ENCODE measurements at regions not wholly inside any gene's neighbourhood (a gene's known extent, or its start where the extent isn't known, plus 50 kb on each side); places are given as distances from the start of the nearest gene placed in this dataset.

DNA sequence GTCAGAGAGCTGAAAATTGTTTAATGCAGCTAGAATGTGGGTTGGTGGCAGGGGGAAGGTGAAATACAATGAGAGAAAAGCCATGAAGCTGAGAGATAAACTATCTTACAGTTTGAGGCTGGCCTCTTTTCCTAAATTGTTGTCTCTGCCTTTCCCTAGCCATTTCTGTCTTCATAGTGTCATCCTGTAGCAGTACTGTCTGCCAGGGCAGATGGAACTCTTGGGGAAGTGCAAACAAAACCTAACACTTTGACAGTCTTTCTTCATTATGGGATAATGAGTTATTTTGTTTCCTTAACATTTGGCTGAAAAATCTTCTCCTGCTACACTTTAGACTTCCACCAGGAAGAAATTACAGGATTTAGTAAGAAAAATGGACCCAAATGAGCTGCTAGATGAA lies 197.8 kb upstream of the ARX start:
- DNase-seq = no peak

DNA sequence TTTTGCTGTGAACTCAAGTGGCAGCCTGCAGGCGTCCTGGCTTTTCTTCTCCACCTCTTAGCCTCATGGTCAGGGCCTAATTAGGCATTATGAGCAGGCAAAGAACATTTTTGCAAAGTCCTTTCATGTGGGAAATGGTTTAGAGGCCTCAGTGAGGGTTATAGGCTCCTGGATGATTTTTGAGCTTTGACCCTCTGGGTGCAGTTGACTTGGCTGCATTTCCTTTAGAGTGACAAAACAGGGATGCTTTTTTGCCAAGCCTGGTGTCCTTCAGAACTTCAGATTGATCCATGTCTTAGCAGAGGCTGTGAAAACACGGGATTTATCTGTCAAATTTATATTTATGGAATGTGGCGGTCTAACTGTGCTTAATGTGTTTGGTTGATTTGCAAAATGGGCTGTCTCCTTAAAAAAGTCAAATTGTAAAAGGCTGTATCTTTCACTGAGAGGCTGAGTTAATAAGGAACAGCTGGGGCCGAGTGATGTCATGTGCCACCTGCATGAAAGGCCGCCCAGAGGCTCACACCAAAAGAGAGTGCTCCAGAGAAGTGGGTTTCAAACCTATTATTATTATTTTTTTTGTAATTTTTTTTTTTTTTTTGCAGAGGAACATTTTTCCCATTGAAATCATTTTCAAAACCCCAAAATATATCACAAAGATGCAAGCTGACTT lies 192.2 kb upstream of the ARX start:
- DNase-seq = peak; percentile 76

DNA sequence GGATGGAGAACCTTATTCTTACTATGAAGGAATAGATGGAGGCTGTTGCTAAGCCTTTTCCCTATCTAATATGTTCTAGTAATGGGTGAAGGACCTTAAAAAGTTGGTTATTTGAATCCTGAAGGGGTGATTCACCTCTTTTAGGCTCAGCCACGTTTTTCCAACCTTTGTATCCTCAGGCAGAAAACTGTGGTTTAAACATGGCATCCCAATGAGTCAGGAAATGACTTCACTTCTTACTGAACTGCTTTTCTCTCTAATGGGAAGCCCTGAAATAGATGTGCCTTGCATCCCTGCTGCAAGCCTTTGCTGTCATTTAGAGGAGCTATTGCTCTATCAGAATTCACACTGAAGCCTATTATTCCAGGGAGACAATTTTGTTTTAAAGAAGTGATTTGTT lies 191.0 kb upstream of the ARX start:
- DNase-seq = peak; percentile 75

DNA sequence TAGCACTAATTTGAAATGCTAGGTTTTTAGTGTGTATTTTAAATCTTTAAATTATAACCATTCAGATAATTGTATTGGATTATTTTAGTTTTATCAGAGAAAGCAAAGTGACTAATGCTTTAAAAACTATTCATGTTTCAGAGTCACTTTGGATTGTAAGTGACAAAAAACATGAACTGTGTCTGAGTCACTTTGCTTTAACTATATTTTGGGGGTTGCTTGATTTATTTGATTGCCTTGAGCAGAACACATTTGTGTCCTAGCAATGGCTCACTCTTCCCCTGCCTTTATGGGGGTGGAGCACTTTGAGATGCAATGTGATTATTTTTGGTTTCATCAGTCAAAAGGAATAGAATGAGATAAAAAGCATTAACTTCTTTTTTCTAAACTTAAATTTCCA lies 188.4 kb upstream of the ARX start:
- DNase-seq = no peak

DNA sequence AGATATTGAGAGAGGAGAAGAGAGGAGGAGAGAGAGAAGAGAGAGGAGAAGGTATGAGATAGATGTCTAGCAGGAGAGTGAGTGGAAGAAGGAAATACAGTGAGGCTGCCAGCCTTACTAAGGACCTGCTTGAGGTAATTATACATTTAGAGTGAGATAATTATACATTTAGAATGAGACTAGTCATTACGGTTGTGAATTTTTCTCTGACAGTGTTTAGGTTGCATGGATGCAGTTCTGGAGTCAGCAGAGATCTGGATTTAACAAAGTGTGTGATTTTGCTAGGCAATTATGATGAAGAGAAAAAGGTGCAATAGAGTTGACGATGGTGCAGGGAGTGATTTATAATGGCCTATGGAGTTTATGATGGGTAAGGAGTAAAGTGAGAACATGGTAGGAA lies 187.1 kb upstream of the ARX start:
- DNase-seq = no peak

DNA sequence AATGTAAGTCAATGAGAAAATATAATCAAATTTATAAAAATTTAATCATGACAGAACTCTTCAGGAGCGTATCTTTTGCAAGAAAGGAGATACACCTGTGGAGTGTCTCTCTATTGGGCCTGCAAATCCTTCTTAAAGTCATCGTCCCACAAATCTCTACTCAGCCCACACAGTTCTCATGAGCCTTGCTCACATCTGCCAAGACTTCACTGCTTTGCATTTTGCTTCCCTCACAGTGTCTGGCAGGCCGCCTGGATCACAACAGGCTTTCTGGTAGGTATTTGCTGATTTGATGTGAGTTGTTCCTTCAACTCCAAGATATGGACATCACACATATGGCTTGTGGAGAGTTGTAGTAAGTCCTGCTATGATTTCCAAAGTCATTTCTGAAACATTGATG lies 183.1 kb upstream of the ARX start:
- no peak for DNase-seq

DNA sequence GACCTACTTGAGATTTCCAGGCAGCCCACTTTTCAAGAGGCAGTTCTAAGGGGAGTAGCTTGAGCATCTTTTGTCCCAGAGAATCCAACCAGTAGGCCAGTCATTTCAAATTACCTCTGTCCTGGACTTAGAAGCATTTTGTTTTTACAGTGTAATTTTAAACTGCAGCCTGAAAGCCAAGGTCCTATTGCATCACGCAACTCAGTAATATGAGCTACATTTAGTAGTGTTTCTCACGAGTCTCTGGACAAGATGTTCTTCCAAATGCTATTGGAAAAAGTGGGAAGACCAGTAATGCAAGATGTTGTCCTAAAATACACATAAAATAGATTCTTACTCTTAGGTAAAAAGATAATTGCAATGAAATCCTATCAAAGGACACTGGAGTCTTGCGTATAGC lies 182.5 kb upstream of the ARX start:
- DNase-seq = no peak

DNA sequence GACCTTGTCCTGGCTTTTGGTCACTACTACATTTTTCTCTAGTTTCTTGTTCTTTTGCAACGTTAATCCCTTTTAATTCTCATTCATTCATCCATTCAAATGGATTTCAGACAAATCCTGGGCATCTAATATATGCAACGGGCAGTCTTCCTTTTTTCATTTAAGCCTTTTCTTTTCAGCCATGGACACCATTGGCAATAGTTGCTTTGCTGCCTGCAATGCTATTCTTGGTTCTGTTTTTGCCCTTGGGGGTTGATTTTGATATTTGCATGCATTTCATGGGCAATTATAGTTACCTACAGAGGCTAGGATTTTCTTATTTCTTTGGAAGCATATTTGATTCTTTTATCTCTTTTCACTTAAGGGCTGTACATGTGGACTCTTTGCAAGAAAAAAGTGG lies 180.5 kb upstream of the ARX start:
- no peak for DNase-seq

DNA sequence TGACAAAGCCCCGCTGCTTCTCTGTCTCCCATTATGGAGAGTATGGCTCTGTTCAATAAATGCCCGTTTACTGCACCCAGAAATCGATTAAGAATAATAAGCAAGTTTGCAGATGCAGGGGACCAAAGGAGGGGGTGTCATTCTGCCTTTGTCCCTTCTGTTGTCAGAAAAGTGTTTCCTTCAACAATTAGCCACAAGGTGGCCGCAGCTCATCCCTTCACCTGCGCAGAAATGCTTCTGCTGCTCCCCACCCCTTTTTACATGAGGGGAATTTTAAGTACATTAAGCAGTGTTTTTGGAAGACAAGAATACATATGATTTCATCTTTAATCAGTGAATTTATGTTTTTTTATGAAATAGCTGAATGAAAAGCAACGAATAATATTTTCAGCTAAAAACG lies 175.6 kb upstream of the ARX start:
- no peak for DNase-seq

DNA sequence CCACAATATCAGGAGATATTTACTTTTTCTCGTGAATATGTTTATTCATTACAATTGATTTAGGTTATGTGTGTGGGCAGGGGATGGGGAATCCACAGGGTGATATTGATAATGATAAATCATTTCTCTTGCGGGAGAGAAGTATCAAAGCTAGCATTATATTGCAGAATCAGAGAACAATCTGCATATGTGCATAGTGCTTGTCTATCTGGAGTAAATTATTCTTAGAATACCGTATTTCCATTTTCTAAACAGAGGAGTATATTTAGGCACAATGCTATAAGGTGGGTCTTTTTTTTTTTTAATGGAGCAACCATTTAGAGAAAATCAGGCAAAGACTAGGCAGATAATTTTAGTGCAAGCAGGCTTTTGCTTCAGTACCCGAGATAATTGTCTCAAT lies 166.0 kb upstream of the ARX start:
- DNase-seq = no peak

DNA sequence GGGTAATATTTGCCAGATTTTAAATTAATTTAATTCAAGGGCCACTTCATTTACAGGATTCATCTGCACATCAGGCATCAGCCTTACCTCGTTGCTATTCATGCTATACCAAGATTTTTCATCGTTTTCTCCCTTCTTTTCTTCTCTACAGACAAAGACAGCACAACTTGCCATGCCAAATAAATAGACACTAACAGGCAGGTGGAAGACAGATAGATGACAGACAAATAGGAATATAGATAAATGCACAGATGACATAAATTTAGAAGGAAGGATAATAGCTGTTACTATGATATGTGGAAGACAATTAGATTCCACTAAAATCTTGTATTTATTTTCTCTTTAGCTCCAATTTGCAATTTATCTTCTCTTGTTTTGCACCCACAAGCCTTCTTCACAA lies 164.5 kb upstream of the ARX start:
- no peak for DNase-seq

DNA sequence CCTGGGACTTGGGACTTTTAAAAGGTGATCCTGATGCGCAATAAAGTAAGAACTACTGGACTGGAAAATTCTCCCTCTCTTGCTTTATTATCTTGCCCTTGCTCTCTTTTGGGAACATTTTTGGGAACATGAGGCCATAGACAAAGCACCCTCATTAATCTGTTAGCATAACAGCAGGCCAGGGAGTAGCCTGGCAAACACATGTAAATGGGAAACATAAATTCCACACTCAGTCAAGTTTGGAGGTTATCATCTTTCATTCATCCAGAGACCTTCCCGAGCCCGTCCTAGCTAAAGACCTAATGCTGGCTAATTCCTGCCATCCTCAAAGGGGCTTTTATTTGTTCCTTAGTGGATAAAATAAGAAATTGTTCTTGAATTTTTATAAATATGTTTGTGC lies 162.8 kb upstream of the ARX start:
- DNase-seq = no peak

DNA sequence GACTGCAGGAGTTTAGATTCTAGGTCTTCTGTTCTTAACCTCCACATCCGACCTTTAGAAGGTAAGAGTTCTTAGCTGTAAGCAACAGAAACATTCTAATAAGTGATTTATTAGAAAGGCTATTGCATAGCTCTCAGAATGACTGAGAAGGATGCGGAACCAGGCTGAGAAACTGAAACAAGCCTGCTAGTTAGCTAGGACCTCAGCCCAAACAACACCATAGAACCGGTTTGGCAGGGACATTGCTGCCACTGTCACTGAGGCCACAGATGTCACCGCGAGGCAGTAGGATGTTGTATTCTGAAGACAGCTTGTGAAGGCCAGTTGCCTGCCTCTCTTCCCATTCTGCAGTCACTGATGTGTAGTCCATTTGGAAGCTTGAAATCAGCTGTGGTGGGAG lies 160.0 kb upstream of the ARX start:
- no peak for DNase-seq

DNA sequence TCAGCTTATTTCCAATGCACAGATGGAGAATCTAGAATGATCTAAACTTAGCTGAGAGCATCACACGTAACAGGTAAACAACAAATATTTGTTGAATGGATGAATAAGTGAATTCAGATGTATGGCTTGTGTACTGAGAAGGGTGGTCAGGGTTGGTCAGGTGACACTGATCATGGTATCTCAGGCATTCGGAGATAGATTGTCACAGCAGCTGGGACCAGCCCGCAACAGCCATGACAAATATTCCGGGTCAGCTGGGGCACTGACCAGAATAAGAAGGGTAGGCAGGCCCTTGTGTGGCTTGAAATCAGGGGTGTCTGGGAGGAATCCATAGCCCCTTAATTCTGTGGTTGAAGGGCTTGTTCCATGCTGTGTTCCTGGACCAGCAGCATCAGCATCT lies 159.4 kb upstream of the ARX start:
- DNase-seq = no peak

DNA sequence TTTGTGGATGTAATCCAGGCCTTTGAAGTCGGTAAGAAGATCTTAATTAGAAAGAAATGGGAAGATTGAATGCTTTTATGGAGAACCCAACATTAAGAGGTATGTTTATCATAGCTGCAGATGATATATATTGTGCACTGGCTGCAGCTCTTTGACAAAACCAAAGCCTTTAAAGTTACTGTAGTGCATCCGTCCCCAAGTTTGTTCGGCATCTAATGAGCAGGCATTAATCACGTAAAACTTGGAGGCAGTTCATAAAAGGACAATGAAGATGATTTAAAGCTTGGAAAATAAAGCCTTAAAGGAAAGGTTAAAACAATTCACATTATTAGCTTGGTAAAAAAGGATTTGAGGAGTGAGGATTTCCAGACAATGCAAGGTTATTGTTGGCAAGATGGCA lies 150.8 kb upstream of the ARX start:
- DNase-seq = no peak

DNA sequence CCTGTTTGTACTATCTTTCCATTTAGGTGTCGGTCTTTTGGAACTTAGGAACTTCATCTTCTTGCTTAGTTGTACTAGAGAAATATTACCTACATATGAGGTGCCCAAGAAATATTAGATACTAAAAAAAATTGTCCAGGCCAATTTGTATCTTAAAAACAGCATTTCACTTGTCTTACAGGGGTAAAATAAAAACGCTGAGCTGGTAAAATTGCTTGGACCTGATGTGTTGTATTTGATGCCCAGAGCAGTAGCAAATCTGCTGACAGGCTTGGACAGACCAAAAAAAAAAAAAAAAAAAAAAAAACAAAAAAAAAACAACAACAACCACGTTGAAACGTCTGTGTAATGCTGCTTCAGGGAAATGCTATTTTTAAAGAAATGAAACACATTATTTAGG lies 150.4 kb upstream of the ARX start:
- no peak for DNase-seq

DNA sequence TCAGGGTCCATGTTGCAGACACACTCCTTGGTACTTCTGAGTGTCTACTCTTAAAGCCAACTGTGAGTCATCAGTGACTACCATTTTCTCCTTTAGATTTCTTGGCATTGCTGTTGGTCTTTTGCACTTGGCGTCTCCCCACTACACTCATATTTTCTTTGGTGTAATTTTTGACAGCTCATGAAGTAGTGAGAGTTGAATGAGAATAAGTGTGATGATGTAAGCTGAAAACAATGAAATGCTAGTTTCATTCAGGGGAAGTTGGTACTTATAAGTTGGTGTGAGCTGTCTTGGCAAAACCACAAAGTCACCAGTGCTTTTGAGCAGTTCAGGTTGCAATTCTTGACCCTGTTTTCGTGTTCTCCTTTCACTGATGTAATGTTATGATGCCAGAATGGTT lies 142.9 kb upstream of the ARX start:
- DNase-seq = no peak

DNA sequence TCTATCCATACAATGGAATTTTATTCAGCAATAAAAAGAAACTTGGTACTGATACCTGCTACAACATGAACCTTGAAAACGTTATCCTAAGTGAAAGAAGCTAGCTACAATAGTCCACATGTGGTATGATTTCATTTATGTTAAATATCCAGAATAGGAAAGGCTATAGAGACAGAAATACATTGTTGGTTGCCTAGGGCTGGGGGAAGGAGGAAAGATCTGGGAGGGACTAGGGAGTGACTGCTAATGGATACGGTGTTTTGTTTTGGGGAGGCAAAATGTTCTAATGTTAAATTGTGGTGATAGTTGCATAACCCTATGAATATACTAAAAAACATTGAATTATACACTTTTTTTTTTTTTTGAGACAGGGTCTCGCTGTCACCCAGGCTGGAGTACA lies 141.1 kb upstream of the ARX start:
- DNase-seq = no peak

DNA sequence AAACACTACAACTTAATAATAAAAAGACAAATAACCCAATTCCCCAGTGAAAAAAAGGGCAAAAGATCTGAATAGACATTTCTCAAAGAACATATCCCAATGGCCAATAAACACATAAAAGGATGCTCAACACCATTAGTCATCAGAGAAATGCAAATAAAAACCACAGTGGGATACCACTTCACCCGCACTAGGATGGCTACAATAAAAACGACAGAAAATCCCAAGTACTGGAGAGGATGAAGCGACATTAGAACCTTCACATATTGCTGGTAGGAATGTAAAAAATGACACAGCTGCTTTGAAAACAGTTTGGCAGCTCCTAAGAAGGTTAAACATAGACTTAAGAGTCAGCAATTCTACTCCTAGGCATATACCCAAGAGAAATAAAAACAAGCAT lies 140.6 kb upstream of the ARX start:
- DNase-seq = no peak

DNA sequence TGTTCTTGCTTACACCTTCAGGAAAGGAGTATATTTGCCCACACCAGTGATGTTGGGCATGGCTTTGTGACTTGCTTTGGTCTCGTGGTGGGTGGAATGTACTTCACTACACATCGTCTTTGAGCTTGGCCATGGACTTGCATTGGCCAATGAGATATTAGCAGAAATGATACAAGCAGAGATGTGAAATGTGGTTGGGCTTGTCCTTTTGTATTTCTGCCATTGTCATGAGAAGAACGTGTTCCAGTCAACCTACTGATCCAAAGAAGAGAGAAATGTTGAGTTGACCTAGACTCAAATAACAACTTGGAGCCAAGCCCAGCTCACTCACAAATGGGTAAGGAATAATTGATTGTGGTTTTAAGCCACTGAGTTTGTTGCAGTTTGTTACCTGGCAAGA lies 138.4 kb upstream of the ARX start:
- no peak for DNase-seq

DNA sequence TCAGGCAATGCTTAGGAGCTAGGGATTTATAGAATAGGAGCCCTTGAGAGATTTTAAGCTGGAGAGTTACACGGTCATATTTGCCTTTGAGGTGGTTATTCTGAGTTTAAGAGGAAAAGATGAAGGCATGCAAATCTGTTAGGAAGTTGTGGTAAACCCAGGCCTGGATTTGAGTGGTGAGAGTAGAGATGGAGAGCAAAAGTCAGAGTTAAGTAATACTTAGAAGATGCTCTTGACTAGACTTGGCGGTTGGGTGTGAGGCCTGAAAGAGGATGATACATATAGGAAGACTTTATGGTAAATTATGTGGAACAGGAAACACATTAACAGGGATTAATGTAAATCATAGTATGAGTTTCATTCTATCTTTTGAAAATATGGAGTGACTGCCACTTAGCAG lies 136.0 kb upstream of the ARX start:
- DNase-seq = no peak

DNA sequence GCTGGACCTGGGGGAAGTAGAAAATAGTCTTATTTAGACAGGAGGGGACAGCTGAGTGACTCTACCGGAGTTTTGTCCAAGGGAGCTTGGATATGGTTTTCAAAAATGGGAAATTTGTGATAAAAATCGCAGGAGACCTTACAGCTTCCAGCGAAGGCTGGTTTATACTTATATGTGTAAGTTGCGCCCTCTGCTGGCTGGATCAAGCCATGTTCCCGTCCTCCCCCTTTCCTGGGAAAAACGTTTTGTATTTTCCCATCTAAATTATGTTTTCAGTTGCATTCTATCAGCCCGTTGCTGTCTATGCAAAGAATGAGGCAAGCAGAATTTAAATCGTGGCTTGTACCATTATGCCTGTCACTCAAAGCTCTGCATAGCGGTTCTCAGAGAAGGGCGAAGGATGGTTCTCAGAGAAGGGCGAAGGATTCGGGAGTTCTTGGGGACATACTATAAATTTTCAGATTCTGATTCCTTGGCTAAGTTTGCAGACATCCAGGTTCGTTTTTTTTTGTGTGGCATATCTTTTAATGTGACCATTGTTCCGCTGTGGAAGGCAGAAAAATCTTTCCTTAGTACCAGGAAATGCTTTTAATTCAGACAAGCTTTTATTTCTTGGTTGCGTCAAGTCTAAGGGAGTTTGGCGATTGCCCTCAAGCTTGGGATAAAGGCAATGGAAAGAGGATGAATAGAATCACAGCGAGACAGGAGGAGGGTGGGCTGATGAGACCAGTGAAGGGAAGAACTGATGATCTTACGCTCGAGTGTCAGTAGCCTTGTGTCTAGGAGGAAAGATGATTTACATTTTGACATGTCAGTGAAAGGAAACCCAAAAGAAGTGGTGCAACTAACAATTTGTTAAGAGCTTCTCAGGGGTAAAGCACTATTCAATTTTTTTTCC lies 128.5 kb upstream of the ARX start:
- DNase-seq = peak; percentile 65

DNA sequence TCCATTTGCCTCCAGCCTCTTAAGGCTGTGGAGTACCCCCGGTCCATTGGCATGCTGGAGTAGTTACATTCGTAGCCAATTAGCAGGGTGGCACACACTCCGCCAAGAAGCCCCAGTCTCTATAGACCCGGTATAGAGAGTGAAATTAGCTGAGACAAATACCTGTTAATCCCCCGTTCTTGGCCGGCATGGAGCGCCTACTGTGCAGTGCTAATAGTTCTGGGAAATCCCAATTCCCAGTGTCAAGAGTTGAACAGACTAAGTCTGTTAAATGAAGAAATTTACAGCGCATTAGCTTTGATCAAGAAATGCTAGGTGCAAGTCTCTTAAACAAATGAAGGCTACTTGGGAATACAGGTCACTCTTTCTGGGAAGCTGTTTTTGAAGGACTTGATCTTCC lies 127.8 kb upstream of the ARX start:
- DNase-seq = no peak

DNA sequence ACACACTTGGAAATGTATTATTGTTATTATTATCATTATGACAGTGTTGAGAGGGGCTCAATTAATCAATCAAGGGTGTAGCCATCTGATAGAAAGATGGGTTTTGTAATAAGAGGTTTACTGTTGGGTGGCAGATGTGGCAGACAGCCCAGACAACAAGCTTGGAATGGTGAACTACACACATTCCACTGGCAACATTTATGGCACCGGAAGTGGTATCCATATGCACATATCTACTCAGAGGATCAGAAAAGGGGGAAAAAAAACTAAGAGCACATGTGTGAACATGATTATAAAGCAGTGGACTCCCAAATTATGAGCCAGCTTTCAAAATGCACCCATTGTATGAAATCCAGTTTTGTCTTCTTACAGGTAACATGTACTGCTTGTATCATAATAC lies 125.9 kb upstream of the ARX start:
- DNase-seq = no peak

DNA sequence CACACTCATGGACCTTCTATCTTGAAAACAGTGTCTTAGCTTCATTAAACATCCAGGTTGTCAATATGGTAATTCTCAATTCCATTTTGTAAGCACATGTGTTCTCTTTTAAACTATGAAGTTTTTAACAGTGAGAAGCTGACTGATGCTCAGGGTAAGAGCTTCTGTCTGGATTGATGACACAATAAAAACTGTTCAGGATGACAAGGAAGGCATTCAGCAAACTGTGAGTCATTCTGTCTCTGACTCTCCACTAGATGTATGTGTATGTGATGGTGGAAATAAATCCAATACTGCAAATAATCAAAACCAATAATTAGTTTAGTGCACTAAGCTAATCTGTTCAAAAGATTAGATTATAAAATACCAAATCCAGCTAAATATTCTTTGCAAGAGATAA lies 115.3 kb upstream of the ARX start:
- DNase-seq = no peak
